ENCODE measurements at regions not wholly inside any gene's neighbourhood (a gene's known extent, or its start where the extent isn't known, plus 50 kb on each side); places are given as distances from the start of the nearest gene placed in this dataset.
"Not testable (repeated sequence)": the region's sequence is repeated elsewhere in the genome, so short reads cannot be mapped to it uniquely, and the experiment has no call there.

DNA sequence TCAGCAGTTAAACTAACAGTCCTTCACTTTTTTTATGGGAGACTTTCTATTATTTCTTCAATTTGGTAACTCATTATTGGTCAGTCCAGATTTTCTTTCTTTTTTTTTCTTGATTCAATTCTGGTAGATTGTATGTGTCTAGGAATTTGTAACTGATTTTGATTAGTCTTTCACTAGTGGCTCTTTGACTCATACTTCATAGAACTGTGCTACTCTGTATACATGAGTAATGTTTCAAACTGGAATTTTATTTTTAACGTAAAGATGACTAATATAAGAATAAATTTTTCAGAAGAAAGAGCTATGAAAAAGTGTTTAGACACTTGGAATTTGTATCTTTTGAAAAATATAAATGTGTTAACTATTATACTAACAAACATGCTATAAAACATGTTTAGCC lies 813.0 kb downstream of the TRAM1L1 start:
- DNase-seq, result no peak

DNA sequence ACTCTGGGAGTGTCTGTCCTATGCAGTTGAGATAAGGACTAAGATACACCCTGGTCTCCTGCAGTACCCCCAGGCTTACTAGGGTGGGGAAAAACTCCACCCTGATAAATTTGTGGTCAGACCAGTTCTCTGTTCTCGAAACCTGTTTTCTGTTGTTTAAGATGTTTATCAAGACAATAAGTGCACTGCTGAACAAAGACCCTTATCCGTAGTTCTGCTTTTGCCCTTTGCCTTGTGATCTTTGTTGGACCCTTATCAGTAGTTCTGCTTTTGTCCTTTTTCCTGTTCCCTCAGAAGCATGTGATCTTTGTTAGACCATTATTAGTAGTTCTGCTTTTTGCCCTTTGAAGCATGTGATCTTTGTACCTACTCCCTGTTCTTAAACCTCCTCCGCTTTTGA lies 824.4 kb downstream of the TRAM1L1 start:
- not testable (repeated sequence) for DNase-seq

DNA sequence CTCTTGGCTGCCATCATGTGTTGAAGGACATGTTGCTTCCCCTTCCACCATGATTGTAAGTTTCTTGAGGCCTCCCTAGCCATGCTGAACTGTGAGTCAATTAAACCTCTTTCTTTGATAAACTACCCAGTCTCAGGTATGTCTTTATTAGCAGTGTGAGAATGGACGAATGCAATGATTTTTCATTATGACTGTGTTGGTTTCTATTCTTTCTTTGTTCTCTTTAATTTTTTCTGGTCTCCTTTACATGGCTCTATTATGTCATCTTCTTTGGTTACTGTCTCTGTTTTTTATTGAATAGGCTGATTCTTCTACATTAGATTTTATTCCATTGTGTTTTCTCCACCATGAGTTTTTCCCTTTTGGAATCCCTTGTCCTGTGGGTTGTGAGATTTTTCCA lies 840.6 kb downstream of the TRAM1L1 start:
- DNase-seq, result no peak

DNA sequence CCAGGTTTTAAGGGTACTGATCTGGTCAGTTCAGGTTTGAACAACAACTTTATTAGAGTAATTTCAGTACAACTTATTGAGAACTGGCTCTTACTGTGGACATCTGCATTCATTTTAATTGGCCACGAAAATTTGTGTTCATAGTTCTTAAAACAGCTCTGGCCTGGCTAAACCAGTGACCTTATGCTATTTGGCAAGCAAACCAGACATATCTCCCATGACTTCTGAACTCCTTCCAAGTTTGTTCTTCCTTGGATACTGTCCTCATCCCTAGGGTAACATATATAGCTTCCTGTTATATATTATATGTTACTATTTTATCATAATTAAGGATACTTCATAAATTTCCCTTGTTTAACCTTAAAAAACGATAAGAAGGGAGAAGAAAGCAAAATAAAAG lies 841.9 kb downstream of the TRAM1L1 start:
- DNase-seq, result no peak

DNA sequence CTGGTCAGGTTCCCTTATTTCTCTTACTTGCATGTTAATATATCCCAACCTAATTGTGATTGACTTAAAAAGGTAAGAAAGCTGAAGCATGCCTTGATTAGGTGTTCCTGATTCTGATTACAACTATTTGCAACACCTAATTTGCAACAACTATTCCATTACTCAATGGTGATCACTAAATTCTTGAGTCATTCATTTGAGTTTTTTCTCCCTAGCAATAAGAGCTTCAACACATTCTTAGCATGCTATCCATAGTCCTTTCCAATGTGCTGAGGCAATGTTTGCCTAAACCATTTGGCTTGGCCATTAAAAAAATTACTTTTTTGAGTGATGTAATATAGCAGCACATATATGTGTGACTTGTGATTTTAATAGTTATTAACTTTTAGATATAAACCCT lies 851.4 kb downstream of the TRAM1L1 start:
- no peak for DNase-seq

DNA sequence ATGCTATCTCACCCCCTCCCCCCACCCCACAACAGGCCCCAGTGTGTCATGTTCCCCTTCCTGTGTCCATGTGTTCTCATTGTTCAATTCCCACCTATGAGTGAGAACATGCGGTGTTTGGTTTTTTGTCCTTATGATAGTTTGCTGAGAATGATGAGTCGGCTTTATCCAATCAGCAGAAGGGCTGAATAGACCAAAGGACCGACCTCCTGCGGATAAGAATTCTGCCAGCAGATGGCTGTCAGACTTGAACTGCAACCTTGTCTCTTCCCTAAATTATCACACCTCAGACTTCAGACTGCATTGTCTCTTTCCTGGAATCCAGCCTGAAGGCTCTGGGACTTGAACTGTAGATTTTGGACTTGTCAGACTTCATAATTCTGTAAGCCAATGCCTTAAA lies 853.4 kb downstream of the TRAM1L1 start:
- DNase-seq, result not testable (repeated sequence)

DNA sequence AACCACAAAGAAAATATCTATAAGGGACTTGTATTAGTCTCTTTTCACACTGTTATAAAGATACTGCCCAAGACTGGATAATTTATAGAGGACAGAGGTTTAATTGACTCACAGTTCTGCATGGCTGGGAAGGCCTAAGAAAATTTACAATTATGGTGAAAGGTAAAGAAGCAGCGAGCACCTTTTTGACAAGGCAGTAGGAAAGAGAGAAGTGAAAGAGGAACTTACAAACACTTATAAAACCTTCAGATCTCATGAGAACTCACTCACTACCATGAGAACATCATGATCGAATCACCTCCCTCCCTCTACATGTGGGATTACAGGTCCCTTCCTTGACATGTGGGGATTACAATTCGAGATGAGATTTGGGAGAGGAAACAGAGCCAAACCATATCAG lies 856.0 kb downstream of the TRAM1L1 start:
- DNase-seq, result no peak

DNA sequence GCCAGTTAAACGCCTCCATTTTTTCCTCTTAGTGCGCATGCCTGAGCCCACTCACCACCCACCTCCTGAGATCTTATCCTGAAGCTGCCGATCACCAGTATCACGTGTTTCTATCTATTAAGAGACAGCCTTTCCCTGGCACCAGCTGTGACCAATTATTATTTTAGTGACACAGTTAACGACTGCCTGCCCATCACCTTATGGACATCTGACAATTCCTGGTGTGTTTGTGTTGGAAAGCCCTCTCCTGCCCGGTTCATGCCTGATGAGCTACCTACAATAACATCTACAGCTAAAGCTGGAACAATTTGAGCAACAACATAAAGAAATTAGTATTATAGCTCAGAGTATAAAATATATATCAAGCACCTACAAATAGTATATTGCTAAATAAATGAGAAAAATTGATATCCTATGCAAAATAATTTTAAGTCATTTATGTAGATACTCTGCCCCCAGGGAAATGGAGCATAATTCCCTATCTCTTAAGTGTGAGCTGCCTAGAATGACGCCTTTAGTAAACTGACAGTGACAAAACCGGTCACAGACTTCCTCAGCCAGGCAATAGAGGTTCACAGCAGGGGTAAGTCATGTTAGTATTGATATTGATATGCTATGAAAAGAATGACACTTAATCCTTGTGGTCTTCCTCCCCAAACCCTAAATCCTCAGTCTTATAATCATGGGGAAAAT lies 862.2 kb downstream of the TRAM1L1 start:
- DNase-seq, result no peak

DNA sequence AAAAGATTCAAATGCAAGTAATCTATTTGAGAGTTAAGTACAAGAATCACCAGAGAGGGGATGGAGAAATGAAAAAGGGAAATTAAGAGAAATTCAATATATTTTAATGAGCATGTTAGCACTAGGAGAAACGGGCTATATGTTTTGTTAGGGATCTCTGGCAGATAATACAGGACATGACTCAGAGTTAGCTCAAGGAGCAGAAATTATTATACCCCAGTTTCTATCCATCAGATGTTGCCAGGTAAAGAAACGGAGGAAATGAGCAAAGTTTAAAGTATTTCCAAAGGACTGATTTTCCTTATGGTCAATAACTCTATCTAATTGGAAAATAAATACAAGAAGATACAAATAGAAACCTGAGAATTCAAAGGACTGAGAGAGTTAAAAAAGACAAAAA lies 867.6 kb downstream of the TRAM1L1 start:
- no peak for DNase-seq

DNA sequence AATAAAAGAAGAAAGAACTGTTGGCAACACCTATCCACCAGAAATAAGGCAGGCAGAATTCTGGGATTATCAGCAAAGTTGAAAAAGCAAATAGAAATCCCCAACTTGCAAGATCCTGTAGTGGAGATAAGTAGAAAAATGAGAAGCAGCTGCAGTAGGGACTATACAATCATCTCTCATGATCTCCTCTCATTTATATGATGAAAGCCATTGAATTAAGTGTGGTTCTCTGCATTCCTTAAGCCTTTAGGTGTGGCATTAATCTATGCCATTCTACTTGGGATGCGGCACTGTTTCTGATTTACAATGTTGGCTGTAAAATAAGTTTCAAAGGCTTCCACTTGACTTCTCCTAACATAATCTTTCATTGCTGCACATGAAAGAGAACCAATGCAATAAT lies 869.8 kb downstream of the TRAM1L1 start:
- no peak for DNase-seq

DNA sequence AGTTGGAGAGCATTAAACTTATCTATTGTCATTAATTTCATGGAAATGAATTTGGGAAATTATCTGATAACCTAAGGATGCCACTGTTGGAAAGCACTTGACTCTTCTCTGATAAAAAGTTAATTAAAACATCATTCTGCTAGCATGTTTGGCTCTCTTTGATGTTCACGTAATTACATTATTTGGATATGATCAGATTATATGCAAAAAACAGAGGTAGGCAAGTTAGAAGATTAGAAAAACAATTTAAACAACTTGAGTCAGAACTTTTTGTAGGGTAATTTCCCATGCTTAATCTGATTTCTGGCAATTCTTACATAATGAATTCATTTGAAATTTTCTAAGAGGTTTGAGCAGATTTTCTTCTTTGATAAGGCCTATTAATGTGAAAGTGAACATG lies 882.9 kb downstream of the TRAM1L1 start:
- DNase-seq, result no peak

DNA sequence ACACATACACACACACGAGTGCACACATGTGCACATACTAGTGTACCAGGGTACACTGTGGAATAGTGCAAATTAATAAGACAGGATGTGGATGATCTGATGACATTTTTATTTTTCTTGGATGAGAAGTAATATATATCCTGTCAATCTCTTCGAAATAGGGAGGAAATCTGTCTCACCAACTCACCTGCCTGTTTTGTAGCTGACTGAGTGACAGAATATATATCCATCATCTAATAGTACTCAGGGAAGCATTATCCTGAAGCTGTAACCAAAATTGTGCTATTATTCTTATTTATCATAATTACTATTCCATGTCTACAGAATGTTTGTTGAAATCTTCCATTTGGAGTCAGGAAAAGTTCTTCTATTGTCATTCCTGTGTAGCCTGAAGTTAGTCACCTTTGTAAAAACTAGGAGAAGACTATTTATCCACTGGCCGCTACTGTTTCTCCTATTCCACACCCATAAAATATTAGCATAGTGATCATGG lies 888.0 kb downstream of the TRAM1L1 start:
- no peak for DNase-seq

DNA sequence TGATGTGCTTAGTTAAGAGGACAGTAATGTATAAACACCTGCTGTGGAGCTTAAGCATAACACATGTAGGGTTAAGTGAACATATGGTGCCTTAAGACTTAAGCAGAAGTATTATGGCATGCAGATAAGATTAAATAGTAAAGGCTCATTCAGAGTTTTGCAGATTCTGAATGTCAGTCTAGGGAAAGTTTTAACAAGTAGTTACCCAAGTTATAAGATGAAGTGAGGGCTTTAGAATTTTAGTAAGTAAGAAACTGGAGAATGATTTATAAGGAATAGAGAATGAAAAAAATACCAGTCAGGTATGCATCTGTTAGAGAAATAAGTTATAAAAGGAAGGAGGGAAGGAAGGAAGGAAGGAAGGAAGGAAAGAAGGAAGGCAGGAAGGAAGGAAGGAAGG lies 902.1 kb downstream of the TRAM1L1 start:
- no peak for DNase-seq

DNA sequence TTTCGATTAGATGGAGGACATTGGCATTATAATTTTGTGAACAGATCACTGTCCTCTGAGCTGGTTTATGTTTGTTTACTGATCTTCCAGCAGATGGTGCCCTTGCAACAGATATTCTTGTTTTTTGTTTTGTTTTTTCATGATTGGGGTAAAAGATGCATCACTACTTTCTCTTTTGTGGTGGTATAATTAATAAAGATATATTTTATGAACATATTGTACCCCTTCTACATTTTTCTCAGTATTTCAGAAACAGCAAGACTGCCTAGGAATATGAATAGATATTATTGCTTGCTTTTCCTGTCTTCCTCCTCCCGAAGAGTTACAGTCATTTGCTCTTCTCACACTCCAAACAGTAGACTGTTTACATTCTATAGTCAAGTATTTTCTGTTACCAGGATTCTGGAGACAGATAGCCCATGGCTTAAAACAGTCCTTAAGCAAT lies 905.2 kb downstream of the TRAM1L1 start:
- DNase-seq, result no peak

DNA sequence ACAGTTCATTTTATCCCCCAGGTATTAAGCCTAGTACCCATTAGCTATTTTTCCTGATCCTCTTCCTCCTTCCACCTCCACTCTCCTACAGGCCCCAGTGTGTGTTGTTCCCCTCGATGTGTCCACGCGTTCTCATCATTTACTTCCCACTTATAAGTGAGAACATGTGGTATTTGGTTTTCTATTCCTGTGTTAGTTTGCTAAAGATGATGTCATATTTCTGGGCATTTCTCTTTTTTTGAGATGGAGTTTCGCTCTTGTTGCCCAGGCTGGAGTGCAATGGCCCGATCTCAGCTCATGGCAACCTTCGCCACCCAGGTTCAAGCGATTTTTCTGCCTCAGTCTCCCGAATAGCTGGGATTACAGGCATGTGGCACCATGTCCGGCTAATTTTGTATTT lies 934.0 kb downstream of the TRAM1L1 start:
- not testable (repeated sequence) for DNase-seq

DNA sequence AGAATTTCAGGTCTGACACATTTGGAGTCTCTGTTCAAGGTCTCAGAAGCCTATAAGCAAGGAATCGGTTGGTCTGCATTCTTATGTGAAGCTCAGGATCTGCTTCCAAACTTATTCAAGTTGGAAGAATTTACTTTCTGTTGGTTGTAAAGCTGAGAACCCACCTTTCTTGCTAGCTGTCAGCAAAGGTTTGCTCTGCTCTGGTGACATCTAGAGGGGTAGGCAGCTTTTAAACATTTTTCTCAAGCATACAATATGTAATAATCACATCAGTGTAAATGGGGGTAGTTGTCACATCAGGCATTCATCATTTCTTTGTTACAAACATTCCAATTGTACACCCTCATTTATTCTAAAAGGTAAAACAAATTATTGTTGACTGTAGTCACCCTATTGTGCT lies 935.2 kb downstream of the TRAM1L1 start:
- DNase-seq, result no peak

DNA sequence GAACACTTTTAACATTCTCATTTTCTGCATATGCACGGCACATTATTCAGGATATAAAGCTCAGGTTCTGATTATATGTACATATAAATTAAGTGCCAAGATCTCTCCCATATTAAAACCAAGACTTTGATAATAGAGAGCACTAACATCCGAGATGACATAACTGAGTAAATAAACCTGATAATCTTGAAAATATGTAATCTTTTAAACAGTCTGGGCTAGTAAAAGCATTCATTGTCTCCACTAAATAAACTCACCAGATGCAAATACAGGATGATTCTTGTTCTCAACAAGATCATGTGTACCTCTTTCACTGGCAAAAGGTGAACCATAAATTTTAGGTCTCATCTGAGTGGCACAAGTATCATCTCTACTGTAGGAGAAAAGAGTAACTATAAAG lies 942.2 kb downstream of the TRAM1L1 start:
- DNase-seq, result no peak

DNA sequence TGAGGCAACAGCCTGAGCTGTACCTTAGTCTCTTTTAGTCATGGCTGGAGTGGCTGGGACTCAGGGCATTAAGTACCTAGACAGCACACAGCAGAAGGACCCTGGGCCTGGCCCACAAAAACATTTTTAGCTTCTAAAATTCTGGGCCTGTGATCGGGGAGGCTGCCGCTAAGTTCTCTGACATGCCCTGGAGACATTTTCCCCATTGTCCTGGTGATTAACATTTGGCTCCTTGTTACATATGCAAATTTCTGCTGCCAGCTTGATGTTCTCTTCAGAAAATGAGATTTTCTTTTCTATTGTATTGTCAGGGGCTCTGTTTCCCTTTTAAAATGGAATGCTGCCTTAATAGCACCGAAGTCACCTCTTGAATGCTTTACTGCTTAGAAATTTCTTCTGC lies 952.4 kb downstream of the TRAM1L1 start:
- DNase-seq, result no peak

DNA sequence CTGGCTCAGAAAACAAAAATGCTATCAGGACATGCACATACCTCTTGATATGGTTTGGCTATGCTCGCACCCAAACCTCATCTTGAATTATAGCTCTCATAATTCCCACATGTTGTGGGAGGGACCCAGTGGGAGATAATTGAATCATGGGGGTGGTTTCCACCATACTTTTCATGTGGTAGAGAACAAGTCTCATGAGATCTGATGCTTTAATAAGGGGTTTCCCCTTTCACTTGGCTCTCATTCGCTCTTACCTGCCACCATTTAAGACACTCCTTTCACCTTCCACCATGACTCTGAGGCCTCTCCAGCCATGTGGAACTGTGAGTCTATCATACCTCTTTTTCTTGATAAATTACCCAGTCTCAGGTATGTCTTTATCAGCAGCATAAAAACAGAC lies 958.6 kb downstream of the TRAM1L1 start:
- no peak for DNase-seq

DNA sequence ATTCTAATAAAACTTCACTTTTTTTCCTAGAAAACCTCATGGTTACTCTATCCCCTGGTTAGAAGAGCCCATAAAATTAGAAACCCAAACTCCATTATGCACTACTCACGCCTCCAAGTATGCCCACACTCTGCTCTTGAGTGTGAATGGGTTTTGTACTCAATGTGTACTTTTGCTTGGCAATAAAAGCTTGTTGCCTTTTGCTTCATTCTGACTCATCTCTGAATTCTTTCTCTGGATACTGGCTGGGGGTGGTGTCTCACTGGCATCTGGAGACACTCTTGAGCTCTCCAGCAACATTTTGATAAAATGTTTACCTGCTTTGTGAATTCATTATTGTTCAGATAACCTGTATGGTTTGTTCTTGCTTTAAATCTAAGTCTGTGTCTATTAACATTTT lies 963.3 kb downstream of the TRAM1L1 start:
- DNase-seq, result no peak

DNA sequence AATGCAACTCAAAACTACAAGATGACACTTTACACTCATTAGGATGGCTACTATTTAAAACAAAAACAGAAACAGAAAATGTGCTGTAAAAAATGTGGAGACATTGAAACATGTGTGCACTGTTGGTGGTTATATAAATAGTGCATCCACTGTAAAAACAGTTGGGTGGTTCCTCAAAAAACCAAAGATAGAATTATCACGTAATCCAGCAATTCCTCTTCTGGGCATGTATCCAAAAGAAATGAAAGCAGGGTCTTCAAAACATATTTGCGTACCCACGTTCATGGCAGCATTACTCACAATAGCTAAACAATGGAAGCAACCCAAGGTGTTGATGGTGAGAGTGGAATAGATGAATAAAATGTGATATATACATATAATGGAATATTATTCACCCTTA lies 967.2 kb downstream of the TRAM1L1 start:
- DNase-seq, result no peak

DNA sequence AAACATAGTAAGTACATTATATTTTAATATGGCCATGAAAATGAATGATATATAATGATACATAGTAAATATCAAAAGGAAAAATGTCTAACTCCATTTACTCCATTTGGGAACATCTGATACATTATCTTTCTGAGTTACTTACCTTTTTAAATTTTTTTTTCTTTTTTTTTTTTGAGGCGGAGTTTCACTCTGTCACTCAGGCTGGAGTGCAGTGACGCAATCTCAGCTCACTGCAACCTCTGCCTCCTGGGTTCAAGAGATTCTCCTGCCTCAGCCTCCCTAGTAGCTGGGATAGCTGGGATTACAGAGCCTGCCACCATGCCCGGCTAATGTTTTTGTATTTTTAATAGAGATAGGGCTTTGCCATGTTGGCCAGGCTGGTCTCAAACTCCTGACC lies 972.5 kb downstream of the TRAM1L1 start:
- not testable (repeated sequence) for DNase-seq

DNA sequence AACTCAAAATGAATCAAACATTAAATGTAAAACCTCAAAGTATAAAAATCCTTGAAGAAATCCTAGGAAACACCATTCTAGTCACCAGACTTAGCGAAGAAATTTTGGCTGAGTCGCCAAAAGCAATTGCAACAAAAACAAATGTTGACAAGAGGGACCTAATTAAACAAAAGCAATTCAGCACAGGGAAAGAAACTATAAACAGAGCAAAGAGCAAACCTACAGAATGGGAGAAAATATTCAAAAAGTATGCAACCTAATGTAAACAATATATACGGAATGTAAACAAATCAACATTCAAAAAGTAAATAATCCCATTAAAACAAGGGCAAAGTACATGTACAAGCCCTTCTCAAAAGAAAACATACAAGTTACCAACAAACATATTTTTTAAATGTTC lies 974.7 kb downstream of the TRAM1L1 start:
- DNase-seq, result no peak

DNA sequence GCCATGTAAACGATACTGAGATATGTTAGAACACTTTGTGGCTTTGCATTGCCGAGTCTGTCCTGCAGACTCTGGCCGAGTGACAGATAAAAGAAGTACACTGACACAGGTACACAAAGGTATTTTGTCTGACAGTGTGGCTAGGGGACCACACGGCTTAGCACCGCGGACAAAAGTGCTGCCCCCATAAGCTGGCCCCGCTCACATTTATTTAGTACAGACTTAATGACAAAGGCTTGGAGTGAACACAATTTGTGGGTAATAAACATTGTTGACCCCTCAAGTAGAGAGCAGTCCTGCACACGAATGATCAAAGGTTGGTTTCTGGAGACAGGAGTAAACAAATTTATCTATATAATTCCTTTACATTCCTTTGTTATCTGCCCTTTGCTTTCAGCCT lies 976.8 kb downstream of the TRAM1L1 start:
- DNase-seq, result no peak

DNA sequence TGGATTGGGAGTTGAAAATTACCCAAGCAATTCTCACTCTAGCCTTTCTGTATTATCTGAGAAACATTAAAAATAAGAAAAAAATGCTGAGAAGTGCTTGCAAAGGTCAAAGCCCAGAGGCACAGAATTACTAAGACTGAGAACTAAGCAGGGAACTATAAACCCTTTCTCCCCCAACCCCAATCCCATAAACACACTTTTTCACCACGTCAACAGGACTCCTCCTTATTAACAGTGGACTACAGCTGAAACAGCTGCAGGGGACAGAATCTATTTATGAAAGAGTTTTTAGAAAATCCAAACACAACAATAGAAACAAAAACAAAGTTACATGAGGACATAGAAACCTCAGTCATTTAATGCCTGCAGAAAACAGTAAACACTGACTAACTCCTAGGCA lies 984.1 kb downstream of the TRAM1L1 start:
- no peak for DNase-seq
